WTC11 (cell line): ENCODE measurements at regions not wholly inside any gene's neighbourhood (a gene's known extent, or its start where the extent isn't known, plus 50 kb on each side); places are given as distances from the start of the nearest gene placed in this dataset.

Source experiments
- ATAC-seq: fragments of 200-7000 bp; cut with Tn5 transposase; 2 replicates; pipeline ENCODE4 v1.10.0; 2021; ENCODE audit warnings: mild to moderate bottlenecking, moderate library complexity
- CTCF ChIA-PET: fragments of 300-600 bp; sonication (Branson Sonifier 250); formaldehyde crosslinking; loops from one replicate; lab custom pipeline; 2021; ENCODE audit warnings: antibody characterized with exemption; lab: Charles Lee
- POLR2A ChIA-PET: fragments of 350-600 bp; sonication (Branson Sonifier 250); formaldehyde crosslinking; loops from one replicate; lab custom pipeline; 2021; ENCODE audit warnings: antibody characterized with exemption; lab: Charles Lee
- DNase-seq: peaks from one replicate; pipeline ENCODE4 v3.0.0; 2021; ENCODE audit warnings: low spot score
- H3K27ac Mint-ChIP-seq: 2 replicates; pipeline ENCODE4 v1.8.0; 2021; ENCODE audit warnings: mixed read lengths
- H3K27me3 Mint-ChIP-seq: 2 replicates; pipeline ENCODE4 v1.8.0; 2021; ENCODE audit warnings: low read depth, mild to moderate bottlenecking, moderate library complexity, mixed read lengths
- H3K36me3 Mint-ChIP-seq: 2 replicates; pipeline ENCODE4 v1.8.0; 2021; ENCODE audit warnings: mixed read lengths
- H3K4me1 Mint-ChIP-seq: 2 replicates; pipeline ENCODE4 v1.8.0; 2022; ENCODE audit warnings: mixed read lengths
- H3K4me3 Mint-ChIP-seq: 2 replicates; pipeline ENCODE4 v1.8.0; 2021; ENCODE audit warnings: mild to moderate bottlenecking, moderate library complexity, mixed read lengths
- H3K9me3 Mint-ChIP-seq: 2 replicates; pipeline ENCODE4 v1.8.0; 2021; ENCODE audit warnings: mixed read lengths
- ARID4B ChIP-seq: sonication (generic); formaldehyde crosslinking; IDR thresholded peaks from 2 replicates; pipeline ENCODE4 v1.8.0; 2023; ENCODE audit warnings: missing genetic modification reagents, mild to moderate bottlenecking, borderline replicate concordance
- ATF3 ChIP-seq: sonication (generic); formaldehyde crosslinking; conservative IDR thresholded peaks from 2 replicates; pipeline ENCODE4 v1.8.1; 2022; ENCODE audit warnings: mild to moderate bottlenecking, missing genetic modification reagents
- CTCF ChIP-seq: fragments of 200-600 bp; IDR thresholded peaks from 2 replicates; pipeline ENCODE4 v1.8.0; 2022; ENCODE audit warnings: antibody characterized with exemption
- FOXK1 ChIP-seq: sonication (generic); formaldehyde crosslinking; IDR thresholded peaks from 2 replicates; pipeline ENCODE4 v1.8.0; 2022; ENCODE audit warnings: mild to moderate bottlenecking, moderate library complexity, missing genetic modification reagents
- FOXP4 ChIP-seq: sonication (generic); formaldehyde crosslinking; IDR thresholded peaks from 2 replicates; pipeline ENCODE4 v1.8.0; 2022; ENCODE audit warnings: mild to moderate bottlenecking, missing genetic modification reagents
- GABPB1 ChIP-seq: sonication (generic); formaldehyde crosslinking; IDR thresholded peaks from 2 replicates; pipeline ENCODE4 v1.8.1; 2023; ENCODE audit warnings: mild to moderate bottlenecking, missing genetic modification reagents
- IRF2 ChIP-seq: sonication (generic); formaldehyde crosslinking; IDR thresholded peaks from 2 replicates; pipeline ENCODE4 v1.8.0; 2022; ENCODE audit warnings: low read depth, missing genetic modification reagents, borderline replicate concordance
- JAZF1 ChIP-seq: fragments of 250-450 bp; sonication (Bioruptor Pico); IDR thresholded peaks from 2 replicates; pipeline ENCODE4 v1.9.0; 2021; ENCODE audit warnings: moderate library complexity, mild to moderate bottlenecking, inconsistent platforms
- MLX ChIP-seq: sonication (generic); formaldehyde crosslinking; IDR thresholded peaks from 2 replicates; pipeline ENCODE4 v1.8.1; 2023; ENCODE audit warnings: mild to moderate bottlenecking, missing genetic modification reagents, moderate library complexity
- NR3C1 ChIP-seq: sonication (generic); formaldehyde crosslinking; conservative IDR thresholded peaks from 2 replicates; pipeline ENCODE4 v1.8.1; 2023; ENCODE audit warnings: low read depth, mild to moderate bottlenecking, missing genetic modification reagents
- RELA ChIP-seq: sonication (generic); formaldehyde crosslinking; IDR thresholded peaks from 2 replicates; pipeline ENCODE4 v1.8.1; 2022; ENCODE audit warnings: missing genetic modification reagents, mild to moderate bottlenecking, borderline replicate concordance
- SMAD3 ChIP-seq: sonication (generic); formaldehyde crosslinking; IDR thresholded peaks from 2 replicates; pipeline ENCODE4 v1.8.0; 2022; ENCODE audit warnings: missing genetic modification reagents, mild to moderate bottlenecking, borderline replicate concordance
- STAT6 ChIP-seq: sonication (generic); formaldehyde crosslinking; conservative IDR thresholded peaks from 2 replicates; pipeline ENCODE4 v1.8.1; 2023; ENCODE audit warnings: mild to moderate bottlenecking, low read depth, missing genetic modification reagents, moderate library complexity
- ZBTB43 ChIP-seq: sonication (generic); formaldehyde crosslinking; IDR thresholded peaks from 2 replicates; pipeline ENCODE4 v1.8.1; 2023; ENCODE audit warnings: mild to moderate bottlenecking, missing genetic modification reagents
- ZNF232 ChIP-seq: sonication (generic); formaldehyde crosslinking; IDR thresholded peaks from 2 replicates; pipeline ENCODE4 v1.8.0; 2022; ENCODE audit warnings: mild to moderate bottlenecking, missing genetic modification reagents
- ZNF281 ChIP-seq: sonication (generic); formaldehyde crosslinking; IDR thresholded peaks from 2 replicates; pipeline ENCODE4 v1.8.0; 2023; ENCODE audit warnings: mild to moderate bottlenecking, missing genetic modification reagents
- ZNF423 ChIP-seq: fragments of 250-450 bp; sonication (Bioruptor Pico); IDR thresholded peaks from 2 replicates; pipeline ENCODE4 v2.1.2; 2022; ENCODE audit warnings: mild to moderate bottlenecking, moderate library complexity
- ZNF671 ChIP-seq: fragments of 250-450 bp; sonication (Bioruptor Pico); IDR thresholded peaks from 2 replicates; pipeline ENCODE4 v1.8.0; 2021; ENCODE audit warnings: mild to moderate bottlenecking

GRCh38 chr16:54381601-54382313 lies 95.2 kb upstream of the IRX3 start (continued):
- TF ChIP-seq IRF2 (CRISPR knock-in tag) (no peak), ZNF281 (no peak), STAT6 (CRISPR knock-in tag) (no peak), SMAD3 (CRISPR knock-in tag) (no peak), FOXP4 (CRISPR knock-in tag) (no peak), FOXK1 (no peak), ZNF671 (CRISPR knock-in tag) (no peak)

- peaks cover 19% of the 10 kb centered on the region for H3K9me3 Mint-ChIP-seq
- H3K27me3 Mint-ChIP-seq: peaks cover 5% of the 10 kb centered on the region; the same call in 1 of the 2 replicates
- no peak for DNase-seq
- TF ChIP-seq ZNF232 (CRISPR knock-in tag) (no peak), ATF3 (no peak), GABPB1 (CRISPR knock-in tag) (no peak), ARID4B (CRISPR knock-in tag) (no peak), NR3C1 (CRISPR knock-in tag) (no peak), SMAD3 (CRISPR knock-in tag) (no peak), ZBTB43 (CRISPR knock-in tag) (no peak), JAZF1 (CRISPR knock-in tag) (no peak), RELA (no peak), ZNF423 (CRISPR knock-in tag) (no peak), CTCF (no peak), FOXK1 (no peak), MLX (CRISPR knock-in tag) (no peak)
- CTCF ChIA-PET: no interaction called here
- peaks cover 13% of the 10 kb centered on the region for H3K4me1 Mint-ChIP-seq
- H3K4me3 Mint-ChIP-seq: no peak overlapping the region
- POLR2A ChIA-PET: no interaction called here
- H3K27ac Mint-ChIP-seq: no peak overlapping the region
- no peak for ATAC-seq
- peaks cover 4% of the 10 kb centered on the region; the same call in 1 of the 2 replicates for H3K36me3 Mint-ChIP-seq
Observed at GRCh38 chr16:54375071-54375470, 88.5 kb upstream of the IRX3 start.
